ENCODE measurements at regions not wholly inside any gene's neighbourhood (a gene's known extent, or its start where the extent isn't known, plus 50 kb on each side); places are given as distances from the start of the nearest gene placed in this dataset.

DNA sequence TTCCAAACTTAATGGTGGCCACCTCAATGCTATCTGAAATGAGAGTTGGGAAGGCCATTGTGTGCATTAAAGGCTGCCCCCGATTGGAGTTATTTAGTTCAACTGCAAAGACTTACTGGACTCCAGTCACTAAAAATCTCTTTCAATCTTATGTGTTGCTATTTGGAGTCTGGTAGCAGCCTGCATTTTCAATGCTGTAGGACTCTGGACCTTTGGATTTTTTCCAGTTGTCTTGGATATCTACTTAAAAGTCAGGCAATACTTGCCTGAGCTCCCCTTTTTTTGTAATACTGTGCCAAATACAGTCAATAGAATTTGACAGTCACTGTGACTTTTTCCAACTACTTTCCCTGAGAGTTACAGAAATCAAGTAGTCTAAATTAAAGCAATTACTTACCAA lies 281.9 kb downstream of the TRIB2 start:
- no peak overlapping the region for H2BK20ac ChIP-seq (ENCODE audit: low read depth, low read length, poor library complexity, severe bottlenecking)
- no peaks in the 10 kb centered on the region for H3K27me3 ChIP-seq (ENCODE audit: insufficient read depth, low read length)
- H4K91ac ChIP-seq (ENCODE audit: insufficient read length, low read depth, low read length): no peak overlapping the region
- no peak overlapping the region for H3K4me2 ChIP-seq (ENCODE audit: insufficient read depth, insufficient read length, low read length)
- H3K4me1 ChIP-seq (ENCODE audit: insufficient read depth, low read length): no peaks in the 10 kb centered on the region
- no peak overlapping the region for H3K27ac Mint-ChIP-seq
- H2BK5ac ChIP-seq (ENCODE audit: insufficient read length, low read length): no peak overlapping the region
- no peak overlapping the region for H3K4ac ChIP-seq (ENCODE audit: low read depth, low read length)
- no peak overlapping the region for H3K14ac ChIP-seq (ENCODE audit: insufficient read depth, low read length)
- no peaks in the 10 kb centered on the region for H3K36me3 Mint-ChIP-seq (ENCODE audit: insufficient read depth in 1 of 3, low read depth in 3 of 3)
- no peak overlapping the region for H3K23ac ChIP-seq (ENCODE audit: insufficient read length, low read depth, low read length)
- no CpG with 5 or more reads among the region's 1 CpG for WGBS (ENCODE audit: extremely low coverage, insufficient read length, low lambda C conversion rate)
- no peak overlapping the region for H3T11ph ChIP-seq (ENCODE audit: low read length)
- no peak overlapping the region for H4K8ac ChIP-seq (replicated peaks; ENCODE audit: insufficient read length, low read depth, low read length)
- H2BK15ac ChIP-seq (ENCODE audit: low read depth, low read length): no peak overlapping the region
- H2BK12ac ChIP-seq (ENCODE audit: insufficient read length, low read depth, low read length): no peak overlapping the region
- H4K5ac ChIP-seq (ENCODE audit: insufficient read length, low read depth, low read length): no peak overlapping the region
- no peak overlapping the region for H3K18ac ChIP-seq (ENCODE audit: insufficient read length, low read depth, low read length)
- H2AFZ ChIP-seq (ENCODE audit: low read length): no peak overlapping the region
- no peaks in the 10 kb centered on the region for H3K79me1 ChIP-seq (ENCODE audit: insufficient read depth, low read depth, low read length, poor library complexity, severe bottlenecking)
- H3K27ac ChIP-seq (ENCODE audit: insufficient read length, low read depth, low read length): no peak overlapping the region
- TF ChIP-seq, protein P1, sequence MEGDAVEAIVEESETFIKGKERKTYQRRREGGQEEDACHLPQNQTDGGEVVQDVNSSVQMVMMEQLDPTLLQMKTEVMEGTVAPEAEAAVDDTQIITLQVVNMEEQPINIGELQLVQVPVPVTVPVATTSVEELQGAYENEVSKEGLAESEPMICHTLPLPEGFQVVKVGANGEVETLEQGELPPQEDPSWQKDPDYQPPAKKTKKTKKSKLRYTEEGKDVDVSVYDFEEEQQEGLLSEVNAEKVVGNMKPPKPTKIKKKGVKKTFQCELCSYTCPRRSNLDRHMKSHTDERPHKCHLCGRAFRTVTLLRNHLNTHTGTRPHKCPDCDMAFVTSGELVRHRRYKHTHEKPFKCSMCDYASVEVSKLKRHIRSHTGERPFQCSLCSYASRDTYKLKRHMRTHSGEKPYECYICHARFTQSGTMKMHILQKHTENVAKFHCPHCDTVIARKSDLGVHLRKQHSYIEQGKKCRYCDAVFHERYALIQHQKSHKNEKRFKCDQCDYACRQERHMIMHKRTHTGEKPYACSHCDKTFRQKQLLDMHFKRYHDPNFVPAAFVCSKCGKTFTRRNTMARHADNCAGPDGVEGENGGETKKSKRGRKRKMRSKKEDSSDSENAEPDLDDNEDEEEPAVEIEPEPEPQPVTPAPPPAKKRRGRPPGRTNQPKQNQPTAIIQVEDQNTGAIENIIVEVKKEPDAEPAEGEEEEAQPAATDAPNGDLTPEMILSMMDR (conservative IDR thresholded peaks at IDR 0.05): no peak
- no peaks in the 10 kb centered on the region for H3K27me3 Mint-ChIP-seq (ENCODE audit: low read depth)
- no peak for DNase-seq
- no peaks in the 10 kb centered on the region for H3K9me3 Mint-ChIP-seq
- H3K56ac ChIP-seq (ENCODE audit: insufficient read length, low read depth, low read length): no peak overlapping the region
- no peak overlapping the region for H2AK5ac ChIP-seq (ENCODE audit: insufficient read length, low read length)
- no peaks in the 10 kb centered on the region for H3K23me2 ChIP-seq (ENCODE audit: insufficient read length, low read depth, low read length, poor library complexity, severe bottlenecking)
- H3K79me2 ChIP-seq (ENCODE audit: insufficient read depth, low read length): no peaks in the 10 kb centered on the region
- H3K4me3 Mint-ChIP-seq: no peak overlapping the region
- H3K9ac ChIP-seq (ENCODE audit: extremely low read depth, insufficient read length, low read length): no peak overlapping the region
- no peaks in the 10 kb centered on the region for H4K20me1 ChIP-seq (ENCODE audit: control insufficient read depth, insufficient read depth, insufficient read length)
- H2BK120ac ChIP-seq (ENCODE audit: low read depth, low read length, poor library complexity, severe bottlenecking): no peak overlapping the region
- peaks cover 0 to 3% of the 10 kb centered on the region in 2 experiments; a peak in 1 of 4 replicates for H3K4me1 Mint-ChIP-seq
- H3K9me3 ChIP-seq (ENCODE audit: control insufficient read depth, low read depth, low read length): no peaks in the 10 kb centered on the region
